Mesenteric fat pad (tissue), 1 donor: ENCODE measurements at regions not wholly inside any gene's neighbourhood (a gene's known extent, or its start where the extent isn't known, plus 50 kb on each side); places are given as distances from the start of the nearest gene placed in this dataset.

Experiments
- DNase-seq: peaks from one replicate; pipeline ENCODE4 v3.0.0-alpha.2; 2020; ENCODE audit warnings: low spot score
- donor health status: DM: yes; HTN: yes; CAD: no.

DNA sequence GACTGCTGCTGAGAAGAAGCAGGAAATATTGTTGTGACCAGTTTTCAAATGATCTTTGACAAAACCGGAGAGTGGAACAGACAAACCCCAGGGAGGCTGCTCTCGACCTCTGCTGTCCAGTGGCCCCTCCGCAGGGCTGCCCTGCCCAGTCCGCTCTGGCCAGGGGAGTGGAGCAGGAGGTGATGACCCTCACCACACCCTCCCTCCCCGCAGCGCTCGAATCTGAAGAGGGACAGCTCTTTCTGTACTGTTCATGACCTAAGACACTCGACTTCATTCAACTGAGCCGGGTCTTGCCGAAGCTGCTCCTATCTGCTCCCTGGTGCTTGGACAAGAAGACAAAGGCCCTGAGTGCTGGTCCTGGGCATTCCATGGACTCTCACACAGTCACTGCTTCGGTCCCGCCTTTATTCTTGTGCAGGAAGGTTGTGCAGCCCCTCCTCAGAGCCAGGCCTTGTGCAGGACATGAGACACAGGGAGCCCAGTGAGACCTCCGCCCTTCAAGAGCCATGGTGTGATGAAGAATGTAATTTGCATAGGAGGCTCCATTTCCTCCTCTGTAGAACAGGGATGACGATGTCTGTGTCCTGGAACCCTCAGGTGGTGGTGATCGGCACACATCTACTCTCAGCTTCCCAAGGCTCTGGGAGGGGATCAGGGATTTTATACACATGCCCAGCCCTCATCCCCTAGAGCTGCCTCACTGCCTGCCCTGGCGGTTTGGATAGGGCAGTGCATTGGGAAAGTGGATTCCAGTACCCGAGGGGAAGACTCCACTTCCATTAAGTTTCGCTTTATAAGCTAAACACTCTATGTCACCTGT lies 97.1 kb upstream of the PRR20G start:
- DNase-seq: peak; percentile 78

DNA sequence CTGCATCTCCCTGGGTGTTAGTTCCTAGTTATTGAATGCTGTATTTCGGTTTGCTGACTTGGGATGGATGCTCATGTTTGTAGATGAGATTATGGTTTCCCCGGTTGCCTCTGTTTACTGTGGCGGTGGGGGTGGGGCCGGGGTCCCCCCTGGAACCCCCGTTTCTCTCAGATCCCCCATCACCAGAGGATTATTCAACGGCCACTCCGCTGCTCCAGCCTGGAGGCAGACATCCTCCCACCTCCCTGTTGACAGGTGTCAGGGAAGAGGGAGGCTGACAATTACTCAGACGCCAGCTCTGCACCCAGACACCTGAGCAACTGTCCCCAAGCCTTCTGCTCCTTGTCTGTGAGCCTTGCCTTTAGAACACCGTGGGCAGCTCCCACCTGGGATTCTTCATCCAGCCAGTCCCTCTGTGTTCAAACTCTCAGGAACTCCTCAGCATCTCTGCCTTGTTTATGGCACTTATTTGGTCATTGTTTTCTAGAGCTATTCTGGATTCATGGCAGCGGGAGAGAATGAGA lies 95.9 kb upstream of the PRR20G start:
- peak; percentile 71 for DNase-seq

- peak; percentile 43 for DNase-seq
These were observed 90.2 kb upstream of the PRR20G start for GRCh38 chr3:127377801-127378655.

GRCh38 chr3:127375151-127375930 lies 87.5 kb upstream of the PRR20G start:
- peak; percentile 75 for DNase-seq

GRCh38 chr3:127374086-127375010 lies 86.5 kb upstream of the PRR20G start:
- DNase-seq: peak; percentile 84

GRCh38 chr3:127373441-127374085 lies 85.7 kb upstream of the PRR20G start:
- no peak for DNase-seq

- DNase-seq: peak; percentile 75
These were observed 84.0 kb upstream of the PRR20G start for GRCh38 chr3:127371846-127372245.

- no peak for DNase-seq
These were observed 83.5 kb upstream of the PRR20G start for GRCh38 chr3:127371334-127371733.

- DNase-seq: peak; percentile 68
These were observed 83.1 kb upstream of the PRR20G start for GRCh38 chr3:127370906-127371305.

DNA sequence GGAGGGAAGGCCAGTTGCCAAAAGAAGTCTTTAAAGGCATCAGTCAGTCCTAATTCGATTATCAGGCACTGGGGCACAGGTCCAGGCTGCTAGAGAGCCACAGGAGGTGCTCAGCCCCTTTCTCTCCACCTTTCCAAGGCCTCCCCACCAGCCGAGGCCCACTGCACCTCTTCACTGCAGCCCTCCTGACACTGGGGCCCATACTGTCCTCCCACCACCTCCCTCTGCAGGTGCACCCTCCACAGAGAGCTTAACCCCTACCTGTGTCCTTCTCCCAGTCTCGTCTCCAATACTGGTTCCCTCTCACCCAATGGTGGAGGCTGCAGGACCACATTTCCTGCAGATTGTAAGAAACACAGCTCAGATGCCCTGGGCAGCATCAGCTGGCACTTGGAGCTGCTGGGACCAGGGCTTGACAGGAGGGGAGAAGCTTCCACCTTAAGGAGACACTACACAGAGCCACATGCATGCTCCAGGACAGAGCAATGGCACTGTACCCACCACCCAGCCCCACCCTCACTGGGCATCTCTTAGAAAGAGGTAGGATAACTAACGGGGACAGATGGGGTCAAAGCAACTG lies 81.6 kb upstream of the PRR20G start:
- no peak for DNase-seq

GRCh38 chr3:127368186-127369032 lies 80.6 kb upstream of the PRR20G start:
- DNase-seq: peak; percentile 85

DNA sequence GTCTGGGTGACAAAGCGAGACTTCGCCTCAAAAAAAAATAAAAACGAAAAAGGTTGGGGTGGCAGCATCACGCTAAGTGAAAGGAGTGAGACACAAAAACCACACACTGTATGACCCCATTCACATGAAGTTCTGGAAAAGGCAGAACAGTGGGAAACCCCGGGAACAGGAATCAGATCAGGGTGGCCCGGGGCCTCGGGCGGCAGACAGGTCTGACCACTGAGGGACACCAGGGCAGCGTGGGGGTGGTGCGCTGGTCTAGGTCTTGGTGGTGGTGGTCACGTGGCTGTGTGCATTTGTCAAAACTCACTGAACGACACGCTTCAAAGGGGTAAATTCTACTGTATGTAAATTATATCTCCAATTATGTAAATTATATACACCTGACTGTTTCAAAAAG lies 79.7 kb upstream of the PRR20G start:
- DNase-seq: no peak

DNA sequence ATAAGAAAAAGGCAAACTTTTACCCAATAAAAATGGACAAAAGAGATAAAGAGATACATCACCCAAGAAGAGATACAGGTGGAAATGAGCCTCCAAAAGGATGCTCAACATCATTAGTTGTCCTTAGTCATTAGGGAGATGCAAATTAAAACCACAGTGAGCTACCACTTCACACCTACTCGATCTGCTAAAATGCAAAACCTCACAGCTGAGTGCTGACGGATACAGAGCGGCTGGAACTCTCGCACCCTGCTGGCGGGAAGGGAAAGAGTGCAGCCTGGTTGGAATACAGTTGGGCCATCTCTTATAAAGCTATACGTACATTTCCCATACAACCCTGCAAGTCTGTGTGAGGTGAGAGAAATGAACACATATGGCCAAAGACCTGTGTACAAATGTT lies 78.5 kb upstream of the PRR20G start:
- DNase-seq: no peak

GRCh38 chr3:127365163-127365798 lies 77.4 kb upstream of the PRR20G start:
- DNase-seq: peak; percentile 75

GRCh38 chr3:127363891-127364290 lies 76.0 kb upstream of the PRR20G start:
- DNase-seq: no peak

DNA sequence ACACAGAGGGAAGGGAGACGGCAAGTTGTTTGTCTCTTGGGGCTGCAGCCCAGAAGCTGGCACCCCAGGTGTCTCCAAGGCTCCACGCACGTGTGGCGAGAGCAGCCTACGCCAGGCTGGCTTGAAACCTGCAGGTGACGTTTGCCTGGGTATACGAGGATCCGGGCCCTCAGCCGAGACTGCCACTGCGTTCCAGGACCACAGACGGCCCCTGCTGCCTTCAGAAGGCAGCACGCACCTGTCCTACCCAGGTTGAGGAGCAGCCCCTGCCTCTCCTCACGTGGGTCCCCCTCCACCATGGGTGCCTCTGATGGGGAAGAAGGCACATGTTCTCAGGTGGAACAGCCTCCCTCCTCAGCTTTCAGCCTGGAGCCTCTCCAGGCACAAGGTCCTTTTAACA lies 75.3 kb upstream of the PRR20G start:
- no peak for DNase-seq

DNA sequence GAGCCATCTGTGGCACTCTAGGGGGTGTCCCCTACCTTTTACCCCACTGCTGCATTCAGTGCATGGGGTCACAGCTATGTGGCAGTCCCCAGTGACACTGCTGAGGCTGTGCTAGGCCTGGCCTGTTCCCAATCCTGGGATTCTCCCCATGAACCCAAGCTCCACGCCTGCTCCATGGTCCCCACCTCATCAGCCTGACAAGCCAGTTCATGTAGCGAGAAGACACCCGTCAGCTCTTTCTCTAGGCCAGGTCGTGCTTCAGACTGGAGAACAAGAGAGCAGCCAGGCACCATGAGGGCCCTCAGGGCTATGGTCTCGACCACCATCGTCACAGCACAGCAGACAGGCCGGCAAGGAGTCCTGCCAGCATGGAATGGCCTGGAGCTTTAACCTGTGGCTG lies 72.8 kb upstream of the PRR20G start:
- DNase-seq: no peak

DNA sequence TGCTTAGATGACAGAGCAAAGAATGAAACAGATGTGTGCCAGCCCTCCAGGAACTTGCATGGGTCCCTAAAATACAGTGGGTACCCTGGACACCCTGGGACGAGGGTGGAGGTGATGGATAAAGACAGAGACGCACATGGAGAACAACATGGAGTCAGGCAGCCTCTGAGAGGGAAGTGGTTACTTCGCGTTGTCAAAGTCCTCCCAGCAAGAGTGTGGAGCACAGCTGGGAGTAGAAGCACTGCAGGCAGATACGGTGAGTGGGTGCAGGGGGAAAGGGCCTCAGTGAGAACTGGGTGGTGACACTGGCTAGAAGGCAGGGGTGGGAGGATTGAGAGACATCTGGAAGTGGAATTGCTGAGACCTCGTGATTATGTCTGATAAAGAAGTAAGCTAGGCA lies 70.8 kb upstream of the PRR20G start:
- DNase-seq: no peak
